ENCODE measurements at regions not wholly inside any gene's neighbourhood (a gene's known extent, or its start where the extent isn't known, plus 50 kb on each side); places are given as distances from the start of the nearest gene placed in this dataset.

GRCh38 chr14:101372894-101373620 lies 188.2 kb upstream of the DIO3 start:
- no peaks in the 10 kb centered on the region for H4K20me1 ChIP-seq (ENCODE audit: insufficient read depth)
- no TSS peak for BruUV-seq (replicated peaks)
- H3K4me3 ChIP-seq (replicated peaks in 1 of 2; ENCODE audit: low read depth in 1 of 2, low read length in 2 of 2): no peak overlapping the region
- no peaks in the 10 kb centered on the region for H3K9me2 ChIP-seq (ENCODE audit: insufficient read depth)
- ChIA-PET RAD21 (ENCODE audit: low non-redundant PET in 1 of 2, low total read pairs in 2 of 2, uncharacterized antibody in 2 of 2, unreplicated experiment in 2 of 2) (no interaction called here), CTCF (no interaction called here), POLR2A (no interaction called here)
- H3K4me1 ChIP-seq (ENCODE audit: control insufficient read depth in 1 of 2, insufficient read depth in 2 of 2, low read length in 2 of 2): no peaks in the 10 kb centered on the region
- no peaks in the 10 kb centered on the region for H3K9me3 ChIP-seq (ENCODE audit: control insufficient read depth in 1 of 2, insufficient read depth in 1 of 2, low read depth in 1 of 2, low read length in 2 of 2)
- H2AFZ ChIP-seq (ENCODE audit: low read depth, low read length, poor library complexity, severe bottlenecking): no peak overlapping the region
- DNase-seq (ENCODE audit: low read depth, low spot score) (no peak), ATAC-seq (no peak)
- no peak overlapping the region for H3K9ac ChIP-seq (ENCODE audit: low read length)
- intact Hi-C loops (cut with micrococcal nuclease): no loop called here
- no peaks in the 10 kb centered on the region for H3K79me2 ChIP-seq (ENCODE audit: insufficient read depth, low read length)
- H3K4me2 ChIP-seq (ENCODE audit: low read length): no peak overlapping the region
- TF ChIP-seq ZFX (IDR thresholded peaks at IDR 0.05) (no peak), MAX (IDR thresholded peaks at IDR 0.05) (no peak), CBX3 (IDR thresholded peaks at IDR 0.05; ENCODE audit: low read depth) (no peak), POLR2AphosphoS5 (IDR thresholded peaks at IDR 0.05; ENCODE audit: low read depth, low read length) (no peak), YY1 (IDR thresholded peaks at IDR 0.05; ENCODE audit: extremely low read depth, insufficient replicate concordance, low read depth, low read length) (no peak), SIN3A (IDR thresholded peaks at IDR 0.05; ENCODE audit: low read depth) (no peak), RAD21 (IDR thresholded peaks at IDR 0.05; ENCODE audit: low read depth) (no peak), ATF3 (IDR thresholded peaks at IDR 0.05) (no peak), TCF7L2 (IDR thresholded peaks at IDR 0.05; ENCODE audit: borderline replicate concordance, extremely low read depth, insufficient read depth, insufficient read length) (no peak), EZH2phosphoT487 (IDR thresholded peaks at IDR 0.05; ENCODE audit: borderline replicate concordance) (no peak), EZH2 (IDR thresholded peaks at IDR 0.05) (no peak), ELF1 (IDR thresholded peaks at IDR 0.05; ENCODE audit: borderline replicate concordance, low read depth) (no peak), POLR2A (IDR thresholded peaks at IDR 0.05; ENCODE audit: borderline replicate concordance, extremely low read depth, insufficient read depth, insufficient read length) (no peak), CEBPB (IDR thresholded peaks at IDR 0.05; ENCODE audit: low read depth) (no peak), CTCF (IDR thresholded peaks at IDR 0.05 in 2 of 3, conservative IDR thresholded peaks at IDR 0.05 in 1 of 3; ENCODE audit: borderline replicate concordance in 1 of 3, insufficient read depth in 1 of 3, low read depth in 2 of 3, low read length in 2 of 3) (no peak), JUND (IDR thresholded peaks at IDR 0.05) (no peak), SP1 (IDR thresholded peaks at IDR 0.05; ENCODE audit: low read depth) (no peak)
- H3K27ac ChIP-seq (ENCODE audit: low read depth, low read length): no peak overlapping the region
- peaks cover 8% of the 10 kb centered on the region; the same call in 1 of the 2 replicates for H3K27me3 ChIP-seq (ENCODE audit: insufficient read depth, low read length)
- H3K36me3 ChIP-seq (ENCODE audit: control insufficient read depth in 1 of 2, insufficient read depth in 2 of 2, low read length in 2 of 2): no peaks in the 10 kb centered on the region
